H1 (cell line): ENCODE measurements at regions not wholly inside any gene's neighbourhood (a gene's known extent, or its start where the extent isn't known, plus 50 kb on each side); places are given as distances from the start of the nearest gene placed in this dataset.

Experiments
- CTCF ChIA-PET: fragments of 300-600 bp; sonication (Branson Sonifier 250); formaldehyde crosslinking; loops from one replicate; lab custom pipeline; 2021; ENCODE audit not compliant: partially characterized antibody; lab: Charles Lee
- POLR2A ChIA-PET: fragments of 300-600 bp; sonication (Branson Sonifier 250); formaldehyde crosslinking; loops from one replicate; lab custom pipeline; 2021; ENCODE audit warnings: inconsistent platforms; ENCODE audit not compliant: partially characterized antibody; lab: Charles Lee
- DNase-seq, 2 experiments: peaks; one replicate each; pipeline versions ENCODE4 v3.0.0 to v3.0.0-alpha.2; 2010 to 2022; ENCODE audit warnings: low spot score in 2 of 2, low read depth in 1 of 2, mixed read lengths in 1 of 2
- FAIRE-seq: peaks from 2 replicates; lab custom pipeline; 2011; peaks lifted over from hg19 to GRCh38; lab: Jason Lieb, UNC
- H2AFZ ChIP-seq: 2 replicates; pipeline ENCODE4 v1.8.1; 2012; ENCODE audit warnings: low read length, inconsistent platforms
- H2AK5ac ChIP-seq: 2 replicates; pipeline ENCODE4 v1.6.1; 2013; ENCODE audit warnings: low read depth, low read length
- H2BK120ac ChIP-seq: replicated peaks from 2 replicates; pipeline ENCODE3; 2013; ENCODE audit warnings: low read depth, low read length, inconsistent platforms
- H2BK12ac ChIP-seq: 2 replicates; pipeline ENCODE4 v1.6.1; 2013; ENCODE audit warnings: low read depth, low read length
- H2BK15ac ChIP-seq: 2 replicates; pipeline ENCODE4 v1.6.1; 2013; ENCODE audit warnings: low read length
- H2BK20ac ChIP-seq: 2 replicates; pipeline ENCODE4 v1.6.1; 2013; ENCODE audit warnings: low read length
- H2BK5ac ChIP-seq: 2 replicates; pipeline ENCODE4 v1.6.1; 2013; ENCODE audit warnings: low read depth, low read length
- H3K14ac ChIP-seq: 2 replicates; pipeline ENCODE4 v1.6.1; 2013; ENCODE audit warnings: inconsistent platforms; ENCODE audit not compliant: insufficient read length
- H3K18ac ChIP-seq: 2 replicates; pipeline ENCODE4 v1.6.1; 2013; ENCODE audit warnings: low read length; ENCODE audit errors: extremely low read depth
- H3K23ac ChIP-seq: 2 replicates; pipeline ENCODE4 v1.6.1; 2013; ENCODE audit warnings: inconsistent platforms; ENCODE audit not compliant: insufficient read length
- H3K23me2 ChIP-seq: 2 replicates; pipeline ENCODE4 v1.6.1; 2013; ENCODE audit warnings: low read depth, low read length
- H3K27ac ChIP-seq: 2 replicates; pipeline ENCODE4 v1.6.1; 2011; ENCODE audit warnings: low read depth, low read length, inconsistent platforms
- H3K27me3 ChIP-seq, 4 experiments: replicated peaks in 1 of 4; 1 replicate in 1 of 4; 2 replicates in 3 of 4; pipeline versions ENCODE4 v1.6.1 to v1.8.1; 2011 to 2013; ENCODE audit warnings: low read length in 3 of 4, mild to moderate bottlenecking in 3 of 4, inconsistent platforms in 2 of 4, mixed read lengths in 2 of 4, moderate library complexity in 1 of 4; ENCODE audit not compliant: control insufficient read depth in 3 of 4, insufficient read depth in 3 of 4; ENCODE audit errors: extremely low read depth in 1 of 4
- H3K36me3 ChIP-seq, 4 experiments: 2 replicates each; pipeline versions ENCODE4 v1.6.1 to v1.8.1; 2011 to 2013; ENCODE audit warnings: mild to moderate bottlenecking in 4 of 4, low read length in 3 of 4, moderate library complexity in 2 of 4, control low read depth in 1 of 4, inconsistent platforms in 1 of 4; ENCODE audit not compliant: insufficient read depth in 4 of 4, control insufficient read depth in 2 of 4
- H3K4ac ChIP-seq: replicated peaks from 2 replicates; pipeline ENCODE3; 2013; ENCODE audit warnings: low read length, low read depth, mixed read lengths, inconsistent platforms; ENCODE audit not compliant: insufficient read length
- H3K4me1 ChIP-seq, 4 experiments: replicated peaks in 1 of 4; 1 replicate in 1 of 4; 2 replicates in 3 of 4; pipeline versions ENCODE4 v1.6.1 to v1.8.1; 2011 to 2013; ENCODE audit warnings: low read length in 3 of 4, inconsistent platforms in 2 of 4, mixed read lengths in 1 of 4; ENCODE audit not compliant: insufficient read depth in 4 of 4, control insufficient read depth in 3 of 4
- H3K4me2 ChIP-seq, 2 experiments: 2 replicates each; pipeline versions ENCODE4 v1.6.1 to v1.8.1; 2011 to 2013; ENCODE audit warnings: low read depth in 2 of 2, low read length in 2 of 2, control low read depth in 1 of 2, inconsistent platforms in 1 of 2, mild to moderate bottlenecking in 1 of 2; ENCODE audit not compliant: insufficient read depth in 1 of 2
- H3K4me3 ChIP-seq, 4 experiments: fragments of 200-600, 300-600 bp in 1 of 4; sonication (generic), shearing (Covaris generic), sonication (Bioruptor Twin) in 1 of 4; 2 replicates each; pipeline versions ENCODE4 v1.5.1 to v1.8.1; 2011 to 2016; ENCODE audit warnings: low read length in 4 of 4, low read depth in 3 of 4, control low read depth in 2 of 4, inconsistent platforms in 2 of 4, mild to moderate bottlenecking in 2 of 4, mixed read lengths in 1 of 4, moderate library complexity in 1 of 4; ENCODE audit not compliant: insufficient read depth in 2 of 4; ENCODE audit errors: extremely low read depth in 1 of 4
- H3K56ac ChIP-seq: replicated peaks from 2 replicates; pipeline ENCODE3; 2013; ENCODE audit warnings: low read depth, mild to moderate bottlenecking, mixed read lengths, low read length, inconsistent platforms; ENCODE audit not compliant: insufficient read length
- H3K79me1 ChIP-seq: 2 replicates; pipeline ENCODE4 v1.6.1; 2013; ENCODE audit warnings: low read depth, low read length, control low read depth
- H3K79me2 ChIP-seq, 2 experiments: 2 replicates each; pipeline versions ENCODE4 v1.6.1 to v1.8.1; 2012 to 2013; ENCODE audit warnings: low read length in 2 of 2, mild to moderate bottlenecking in 2 of 2, inconsistent platforms in 1 of 2; ENCODE audit not compliant: insufficient read depth in 2 of 2, control insufficient read depth in 1 of 2
- H3K9ac ChIP-seq, 4 experiments: replicated peaks in 1 of 4; 1 replicate in 1 of 4; 2 replicates in 3 of 4; pipeline versions ENCODE4 v1.6.1 to v1.8.1; 2011 to 2013; ENCODE audit warnings: low read depth in 3 of 4, low read length in 3 of 4, control low read depth in 2 of 4, mild to moderate bottlenecking in 2 of 4, moderate library complexity in 2 of 4, inconsistent platforms in 1 of 4; ENCODE audit errors: extremely low read depth in 1 of 4
- H3K9me3 ChIP-seq, 2 experiments: 2 replicates each; pipeline versions ENCODE4 v1.6.1 to v1.8.1; 2012 to 2013; ENCODE audit warnings: mild to moderate bottlenecking in 2 of 2, moderate library complexity in 2 of 2, control low read depth in 1 of 2, inconsistent platforms in 1 of 2, low read depth in 1 of 2, low read length in 1 of 2, mixed read lengths in 1 of 2; ENCODE audit not compliant: insufficient read depth in 2 of 2
- H4K20me1 ChIP-seq, 2 experiments: replicated peaks in 1 of 2; 2 replicates each; pipeline versions ENCODE3 to v1.8.1; 2011 to 2013; ENCODE audit warnings: inconsistent platforms in 2 of 2, low read length in 2 of 2, mild to moderate bottlenecking in 1 of 2; ENCODE audit not compliant: insufficient read depth in 2 of 2, control insufficient read depth in 1 of 2
- H4K5ac ChIP-seq: 2 replicates; pipeline ENCODE4 v1.6.1; 2013; ENCODE audit warnings: low read length, low read depth, mixed read lengths, inconsistent platforms; ENCODE audit not compliant: insufficient read length
- H4K8ac ChIP-seq: 2 replicates; pipeline ENCODE4 v1.8.0; 2013; ENCODE audit warnings: mild to moderate bottlenecking, moderate library complexity, low read length, inconsistent platforms; ENCODE audit not compliant: insufficient read depth; ENCODE audit errors: extremely low read depth
- H4K91ac ChIP-seq: replicated peaks from 2 replicates; pipeline ENCODE3; 2013; ENCODE audit warnings: low read length, mixed read lengths, inconsistent platforms; ENCODE audit not compliant: insufficient read length
- ATF3 ChIP-seq: IDR thresholded peaks from 2 replicates; pipeline ENCODE4 v1.6.1; 2011; ENCODE audit warnings: low read depth, mild to moderate bottlenecking, low read length; ENCODE audit not compliant: insufficient read depth
- CBX8 ChIP-seq: fragments of 300-800, 300-1000 bp; sonication (generic); IDR thresholded peaks from 2 replicates; pipeline ENCODE4 v1.7.1; 2016; ENCODE audit warnings: low read depth, low read length, borderline replicate concordance
- E2F6 ChIP-seq: IDR thresholded peaks from 2 replicates; pipeline ENCODE4 v1.6.1; 2012; ENCODE audit warnings: inconsistent platforms
- KDM5A ChIP-seq: fragments of 200-600 bp; IDR thresholded peaks from 2 replicates; pipeline ENCODE4 v1.7.1; 2012; ENCODE audit warnings: mild to moderate bottlenecking, low read length, inconsistent platforms, mixed read lengths
- NRF1 ChIP-seq: IDR thresholded peaks from 2 replicates; pipeline ENCODE4 v1.6.1; 2011; ENCODE audit warnings: mild to moderate bottlenecking, low read depth, low read length, improper control_type of control experiment
- POLR2A ChIP-seq, 2 experiments: IDR thresholded peaks; 1 replicate in 1 of 2; 2 replicates in 1 of 2; pipeline ENCODE4 v1.6.1; 2011; ENCODE audit warnings: low read depth in 2 of 2, low read length in 2 of 2, mild to moderate bottlenecking in 2 of 2; ENCODE audit errors: control extremely low read depth in 1 of 2
- RAD21 ChIP-seq, 2 experiments: IDR thresholded peaks in 1 of 2; conservative IDR thresholded peaks in 1 of 2; 2 replicates each; pipeline ENCODE4 v1.6.1; 2011; ENCODE audit warnings: low read depth in 2 of 2, low read length in 2 of 2, improper control_type of control experiment in 1 of 2, inconsistent platforms in 1 of 2, mild to moderate bottlenecking in 1 of 2, moderate library complexity in 1 of 2
- RXRA ChIP-seq: IDR thresholded peaks from 2 replicates; pipeline ENCODE4 v1.6.1; 2011; ENCODE audit warnings: low read depth, mild to moderate bottlenecking, low read length, moderate library complexity; ENCODE audit not compliant: insufficient read depth
- SAP30 ChIP-seq: fragments of 300-600 bp; sonication (generic); IDR thresholded peaks from 2 replicates; pipeline ENCODE4 v1.7.1; 2012; ENCODE audit warnings: low read length, moderate library complexity, mild to moderate bottlenecking, inconsistent platforms; ENCODE audit not compliant: insufficient read depth, insufficient replicate concordance
- SRF ChIP-seq: IDR thresholded peaks from 2 replicates; pipeline ENCODE4 v1.6.1; 2011; ENCODE audit warnings: mild to moderate bottlenecking, low read depth, low read length, moderate library complexity
- TBP ChIP-seq: IDR thresholded peaks from 2 replicates; pipeline ENCODE4 v1.6.1; 2011; ENCODE audit warnings: low read depth, low read length, improper control_type of control experiment
- USF2 ChIP-seq: IDR thresholded peaks from 2 replicates; pipeline ENCODE4 v1.6.1; 2011; ENCODE audit warnings: low read length, improper control_type of control experiment
- WGBS, 2 experiments: shearing (Covaris generic) in 1 of 2; methylation state at CpG; one replicate each; pipeline versions ENCODE4 v1.1.6 to v1.1.7; 2013 to 2015; ENCODE audit warnings: low lambda C conversion rate in 2 of 2, mixed read lengths in 2 of 2, inconsistent platforms in 1 of 2, low coverage in 1 of 2, missing lambda C conversion rate in 1 of 2; ENCODE audit not compliant: insufficient replicate concordance in 2 of 2, insufficient coverage in 1 of 2, insufficient read length in 1 of 2; ENCODE audit errors: extremely low coverage in 1 of 2, missing lambda C conversion rate in 1 of 2; 5-methylcytosine and 5-hydroxymethylcytosine counted together

- no peak overlapping the region for H3K56ac ChIP-seq
- no peak overlapping the region for H2BK5ac ChIP-seq
- ChIA-PET POLR2A (no interaction called here), CTCF (interaction anchor here (1.1 to 1.5 kb wide), 6 partner anchors 9 to 657 kb away, joined by 3 to 4 read pairs (median 4); no protein-coding TSS in a partner anchor)
- no peaks in the 10 kb centered on the region for H4K20me1 ChIP-seq
- no peaks in the 10 kb centered on the region for H3K9me3 ChIP-seq
- no peak overlapping the region for H3K27ac ChIP-seq
- H3K79me1 ChIP-seq: no peaks in the 10 kb centered on the region
- H4K91ac ChIP-seq: no peak overlapping the region
- H2BK120ac ChIP-seq: no peak overlapping the region
- no peak overlapping the region for H3K23ac ChIP-seq
- no peaks in the 10 kb centered on the region for H3K36me3 ChIP-seq
- H2BK15ac ChIP-seq: no peak overlapping the region
- no peak overlapping the region for H3K4me2 ChIP-seq
- WGBS, 2 experiments: 86% methylated on average over 4 of the region's 4 CpGs; no CpG with 5 or more reads in 1 of the 2 experiments
- no peak for FAIRE-seq
- no peak overlapping the region for H2AK5ac ChIP-seq
- no peaks in the 10 kb centered on the region for H3K79me2 ChIP-seq
- DNase-seq: no peak
- H3K4ac ChIP-seq: no peak overlapping the region
- H3K14ac ChIP-seq: no peak overlapping the region
- H3K23me2 ChIP-seq: no peaks in the 10 kb centered on the region
- no peak overlapping the region for H3K4me3 ChIP-seq
- no peak overlapping the region for H2BK20ac ChIP-seq
- H3K18ac ChIP-seq: no peak overlapping the region
- peaks cover 0 to 3% (median 0%) of the 10 kb centered on the region in 4 experiments; a peak in 1 of 7 replicates for H3K4me1 ChIP-seq
- H3K27me3 ChIP-seq: no peaks in the 10 kb centered on the region
- no peak overlapping the region for H3K9ac ChIP-seq
- no peak overlapping the region for H4K8ac ChIP-seq
- no peak overlapping the region for H2AFZ ChIP-seq
- no peak overlapping the region for H2BK12ac ChIP-seq
- H4K5ac ChIP-seq: no peak overlapping the region
- TF ChIP-seq POLR2A (IDR thresholded peaks at IDR 0.05; ENCODE audit: control extremely low read depth in 1 of 2, low read depth in 2 of 2, low read length in 2 of 2): no peak
- TF ChIP-seq SAP30: no peak
- TF ChIP-seq RXRA: no peak
- no peak for TF ChIP-seq KDM5A
- TF ChIP-seq ATF3: no peak
- no peak for TF ChIP-seq NRF1
- no peak for TF ChIP-seq USF2
- TF ChIP-seq CBX8: no peak
- TF ChIP-seq E2F6: no peak
- no peak for TF ChIP-seq RAD21 (IDR thresholded peaks at IDR 0.05 in 1 of 2, conservative IDR thresholded peaks at IDR 0.05 in 1 of 2; ENCODE audit: low read depth in 2 of 2, low read length in 2 of 2)
- no peak for TF ChIP-seq SRF
- TF ChIP-seq TBP: no peak
Measured at GRCh38 chr12:90253136-90253535, 544.5 kb upstream of the ATP2B1 start.
